Thyroid gland (tissue), 4 donors: ENCODE measurements at regions not wholly inside any gene's neighbourhood (a gene's known extent, or its start where the extent isn't known, plus 50 kb on each side); places are given as distances from the start of the nearest gene placed in this dataset.

ENCODE experiments used
- DNase-seq, 2 donors: peaks; one replicate each; pipeline ENCODE4 v3.0.0-alpha.2; 2019
- H3K27ac ChIP-seq, 3 donors: fragments of 200-600 bp; sonication (generic); 1 replicate in 2 of 3; 2 replicates in 1 of 3; pipeline ENCODE4 v1.5.1; 2016 to 2019; ENCODE audit warnings: mild to moderate bottlenecking in 1 of 3, moderate library complexity in 1 of 3
- H3K27me3 ChIP-seq: fragments of 200-600 bp; sonication (generic); one replicate; pipeline ENCODE4 v1.5.1; 2019
- H3K36me3 ChIP-seq, 2 donors: fragments of 200-600 bp; sonication (generic); one replicate each; pipeline ENCODE4 v1.5.1; 2016 to 2019
- H3K4me1 ChIP-seq, 2 donors: fragments of 200-600 bp; sonication (generic); one replicate each; pipeline ENCODE4 v1.5.1; 2017 to 2019
- H3K4me3 ChIP-seq, 3 donors: fragments of 200-600 bp; sonication (generic); replicated peaks in 1 of 3; 1 replicate in 2 of 3; 2 replicates in 1 of 3; pipeline ENCODE4 v1.5.1; 2016; ENCODE audit warnings: mild to moderate bottlenecking in 1 of 3
- H3K9me3 ChIP-seq: fragments of 200-600 bp; sonication (generic); one replicate; pipeline ENCODE4 v1.5.1; 2017
- CTCF ChIP-seq, 6 experiments: fragments of 200-600 bp in 3 of 6; fragments of 450-650 bp in 3 of 6; sonication (generic) in 3 of 6; IDR thresholded peaks; one replicate each; pipeline ENCODE4 v1.5.1; 2016 to 2019; ENCODE audit warnings: antibody characterized with exemption in 6 of 6, mild to moderate bottlenecking in 2 of 6, inconsistent platforms in 1 of 6, moderate library complexity in 1 of 6
- POLR2A ChIP-seq, 2 donors: fragments of 450-650 bp; IDR thresholded peaks; one replicate each; pipeline ENCODE4 v1.6.1; 2017; ENCODE audit warnings: antibody characterized with exemption in 2 of 2, mild to moderate bottlenecking in 2 of 2, moderate library complexity in 1 of 2
- WGBS, 2 donors: methylation state at CpG; one replicate each; pipeline ENCODE4 v1.1.5; 2017; 5-methylcytosine and 5-hydroxymethylcytosine counted together
- intact Hi-C: fragments of 100-400 bp; cut with DNase I; formaldehyde crosslinking; loops from one replicate; pipeline ENCODE4 v1.15.1; 2023

- Histone ChIP-seq H3K4me3 (no peak overlapping the region), H3K4me1 (no peaks in the 10 kb centered on the region), H3K27ac (no peak overlapping the region), H3K9me3 (no peaks in the 10 kb centered on the region), H3K36me3 (no peaks in the 10 kb centered on the region), H3K27me3 (no peaks in the 10 kb centered on the region)
- DNase-seq: no peak
- TF ChIP-seq CTCF (IDR thresholded peaks at IDR 0.05): no peak
- TF ChIP-seq POLR2A (IDR thresholded peaks at IDR 0.05): no peak
- intact Hi-C loops: no loop called here
- WGBS, 2 donors: 76 to 85% methylated on average over 1 of the region's 1 CpG
Observed at GRCh38 chr4:111499706-111500105, 645.5 kb upstream of the FAM241A start.

GRCh38 chr4:111500858-111501257 lies 644.4 kb upstream of the FAM241A start:
- no peaks in the 10 kb centered on the region for H3K27me3 ChIP-seq
- DNase-seq: no peak
- no peak overlapping the region for H3K4me3 ChIP-seq
- intact Hi-C loops: no loop called here
- no peaks in the 10 kb centered on the region for H3K9me3 ChIP-seq
- no peaks in the 10 kb centered on the region for H3K4me1 ChIP-seq
- H3K36me3 ChIP-seq: no peaks in the 10 kb centered on the region
- no peak for TF ChIP-seq CTCF (IDR thresholded peaks at IDR 0.05)
- H3K27ac ChIP-seq: no peak overlapping the region
- WGBS, 2 donors: 77 to 94% methylated on average over 3 of the region's 3 CpGs

- intact Hi-C loops: no loop called here
- H3K27me3 ChIP-seq: no peaks in the 10 kb centered on the region
- H3K4me3 ChIP-seq: no peak overlapping the region
- no peaks in the 10 kb centered on the region for H3K4me1 ChIP-seq
- no peaks in the 10 kb centered on the region for H3K9me3 ChIP-seq
- no peaks in the 10 kb centered on the region for H3K36me3 ChIP-seq
- TF ChIP-seq POLR2A (IDR thresholded peaks at IDR 0.05): no peak
- TF ChIP-seq CTCF (IDR thresholded peaks at IDR 0.05): no peak
- no peak for DNase-seq
- no peak overlapping the region for H3K27ac ChIP-seq
- 83 to 88% methylated on average over 2 of the region's 2 CpGs for WGBS, 2 donors
Observed at GRCh38 chr4:111501946-111502345, 643.3 kb upstream of the FAM241A start.

- DNase-seq: no peak
- H3K27me3 ChIP-seq: no peaks in the 10 kb centered on the region
- H3K9me3 ChIP-seq: no peaks in the 10 kb centered on the region
- H3K4me1 ChIP-seq: no peaks in the 10 kb centered on the region
- WGBS, 2 donors: 82 to 88% methylated on average over 2 of the region's 2 CpGs
- no peak overlapping the region for H3K27ac ChIP-seq
- intact Hi-C loops: no loop called here
- no peak overlapping the region for H3K4me3 ChIP-seq
- TF ChIP-seq CTCF (IDR thresholded peaks at IDR 0.05): no peak
- TF ChIP-seq POLR2A (IDR thresholded peaks at IDR 0.05): no peak
- H3K36me3 ChIP-seq: no peaks in the 10 kb centered on the region
Observed at GRCh38 chr4:111502626-111503025, 642.6 kb upstream of the FAM241A start.

- Histone ChIP-seq H3K27me3 (no peaks in the 10 kb centered on the region), H3K27ac (no peak overlapping the region), H3K4me1 (no peaks in the 10 kb centered on the region), H3K4me3 (no peak overlapping the region), H3K36me3 (no peaks in the 10 kb centered on the region), H3K9me3 (no peaks in the 10 kb centered on the region)
- no peak for TF ChIP-seq CTCF (IDR thresholded peaks at IDR 0.05)
- TF ChIP-seq POLR2A (IDR thresholded peaks at IDR 0.05): no peak
- no peak for DNase-seq
- WGBS, 2 donors: 85 to 86% methylated on average over 2 of the region's 2 CpGs
- intact Hi-C loops: no loop called here
Observed at GRCh38 chr4:111506706-111507105, 638.5 kb upstream of the FAM241A start.
